GM12878 (cell line): ENCODE measurements at regions not wholly inside any gene's neighbourhood (a gene's known extent, or its start where the extent isn't known, plus 50 kb on each side); places are given as distances from the start of the nearest gene placed in this dataset.

ENCODE experiments used
- ATAC-seq: fragments of 200-7000 bp; cut with Tn5 transposase; 3 replicates; pipeline ENCODE4 v1.9.1; 2020; ENCODE audit warnings: mild to moderate bottlenecking, moderate library complexity
- BruUV-seq: library from RNA; stranded (reverse); fragments of 400-500 nt; replicated peaks from 2 replicates; lab custom pipeline; 2021; lab: Mats Ljungman, UMichigan
- CTCF ChIA-PET: fragments of 300-600 bp; sonication (Branson Sonifier 250); formaldehyde crosslinking; extraction: SDS; loops from one replicate; lab custom pipeline; 2021; ENCODE audit warnings: inconsistent platforms; lab: Yijun Ruan, JAX
- POLR2A ChIA-PET: fragments of 350-600 bp; formaldehyde crosslinking; extraction: SDS; loops from one replicate; lab custom pipeline; 2021; ENCODE audit warnings: inconsistent platforms; lab: Charles Lee
- RAD21 ChIA-PET: fragments of 300-600 bp; sonication (Branson Sonifier 250); formaldehyde crosslinking; loops from one replicate; lab custom pipeline; 2023; ENCODE audit warnings: antibody characterized with exemption; ENCODE audit not compliant: unreplicated experiment; lab: Charles Lee
- SMC1A ChIA-PET: fragments of 300-600 bp; sonication (Branson Sonifier 250); formaldehyde crosslinking; loops from one replicate; lab custom pipeline; 2023; ENCODE audit not compliant: unreplicated experiment, uncharacterized antibody; lab: Charles Lee
- DNase-seq: peaks from one replicate; pipeline ENCODE4 v3.0.0-alpha.2; 2011; ENCODE audit warnings: low read depth, low spot score
- FAIRE-seq: peaks from 3 replicates; lab custom pipeline; 2011; peaks lifted over from hg19 to GRCh38; lab: Jason Lieb, UNC
- H2AFZ ChIP-seq: 2 replicates; pipeline ENCODE4 v1.6.0; 2011; ENCODE audit warnings: low read depth, low read length, control low read depth; ENCODE audit not compliant: control insufficient read depth
- H3K27ac ChIP-seq: 2 replicates; pipeline ENCODE4 v1.5.1; 2011; ENCODE audit warnings: control low read depth; ENCODE audit not compliant: control insufficient read depth, insufficient read depth
- H3K27me3 ChIP-seq, 2 experiments: replicated peaks in 1 of 2; 2 replicates each; pipeline versions ENCODE4 v1.6.0 to v1.6.1; 2011; ENCODE audit warnings: low read length in 1 of 2; ENCODE audit not compliant: control insufficient read depth in 2 of 2, insufficient read depth in 2 of 2
- H3K36me3 ChIP-seq, 2 experiments: 2 replicates each; pipeline ENCODE4 v1.5.1; 2011; ENCODE audit warnings: low read length in 1 of 2; ENCODE audit not compliant: control insufficient read depth in 2 of 2, insufficient read depth in 2 of 2
- H3K4me1 ChIP-seq: 2 replicates; pipeline ENCODE4 v1.6.1; 2011; ENCODE audit warnings: mild to moderate bottlenecking, low read length, moderate library complexity, mixed read lengths; ENCODE audit not compliant: control insufficient read depth, insufficient read depth
- H3K4me2 ChIP-seq: 2 replicates; pipeline ENCODE4 v1.6.0; 2011; ENCODE audit warnings: control low read depth; ENCODE audit not compliant: control insufficient read depth, insufficient read depth
- H3K4me3 ChIP-seq: fragments of 200-600 bp; sonication (generic); 2 replicates; pipeline ENCODE4 v1.5.1; 2016
- H3K79me2 ChIP-seq: 2 replicates; pipeline ENCODE4 v1.6.0; 2011; ENCODE audit warnings: low read length; ENCODE audit not compliant: control insufficient read depth, insufficient read depth
- H3K9ac ChIP-seq: 2 replicates; pipeline ENCODE4 v1.8.0; 2011; ENCODE audit warnings: low read length, control low read depth, mixed read lengths; ENCODE audit not compliant: control insufficient read depth, insufficient read depth
- H3K9me3 ChIP-seq: replicated peaks from 3 replicates; pipeline ENCODE4 v1.5.1; 2011; ENCODE audit warnings: mild to moderate bottlenecking, low read length; ENCODE audit not compliant: control insufficient read depth, insufficient read depth
- H4K20me1 ChIP-seq: 2 replicates; pipeline ENCODE4 v1.6.0; 2011; ENCODE audit not compliant: control insufficient read depth, insufficient read depth
- HCFC1 ChIP-seq: fragments of 150-350 bp; IDR thresholded peaks from 2 replicates; pipeline ENCODE4 v1.6.1; 2014; ENCODE audit warnings: low read length
- HDAC6 ChIP-seq: fragments of 200-600 bp; sonication (generic); IDR thresholded peaks from one replicate; pipeline ENCODE4 v1.8.0; 2017; ENCODE audit warnings: antibody characterized with exemption; ENCODE audit not compliant: unreplicated experiment
- IKZF1 ChIP-seq: fragments of 450-650 bp; conservative IDR thresholded peaks from 2 replicates; pipeline ENCODE4 v1.6.1; 2017; ENCODE audit warnings: antibody characterized with exemption, mild to moderate bottlenecking
- NR2C1 ChIP-seq: fragments of 450-650 bp; IDR thresholded peaks from 2 replicates; pipeline ENCODE4 v1.6.1; 2017; ENCODE audit warnings: antibody characterized with exemption, mild to moderate bottlenecking, moderate library complexity
- POLR2A ChIP-seq: IDR thresholded peaks from 2 replicates; pipeline ENCODE4 v1.6.1; 2011; ENCODE audit warnings: low read depth, mild to moderate bottlenecking, low read length
- SREBF2 ChIP-seq: IDR thresholded peaks from 2 replicates; pipeline ENCODE4 v1.6.1; 2012; ENCODE audit warnings: mild to moderate bottlenecking, low read length
- STAT1 ChIP-seq: fragments of 450-650 bp; conservative IDR thresholded peaks from 2 replicates; pipeline ENCODE4 v1.6.1; 2014; ENCODE audit warnings: antibody characterized with exemption, mild to moderate bottlenecking
- TCF12 ChIP-seq: IDR thresholded peaks from 2 replicates; pipeline ENCODE4 v1.6.1; 2011; ENCODE audit warnings: low read depth, mild to moderate bottlenecking, low read length
- YBX1 ChIP-seq: fragments of 450-650 bp; IDR thresholded peaks from 2 replicates; pipeline ENCODE4 v1.6.1; 2016; ENCODE audit warnings: antibody characterized with exemption
- ZNF622 ChIP-seq: fragments of 450-650 bp; IDR thresholded peaks from 2 replicates; pipeline ENCODE4 v1.6.1; 2017; ENCODE audit warnings: mild to moderate bottlenecking, inconsistent platforms
- WGBS: methylation state at CpG from one replicate; pipeline ENCODE4 v1.1.6; 2016; ENCODE audit warnings: low lambda C conversion rate; ENCODE audit not compliant: insufficient replicate concordance, insufficient coverage; ENCODE audit errors: missing lambda C conversion rate; 5-methylcytosine and 5-hydroxymethylcytosine counted together
- in situ Hi-C: fragments of 300-500 bp; cut with MboI; formaldehyde crosslinking; loops from 9 replicates; pipeline ENCODE4 v1.14.3; 2018; ENCODE audit warnings: mixed read lengths
- intact Hi-C: fragments of 100-400 bp; cut with micrococcal nuclease; formaldehyde crosslinking; loops from one replicate; pipeline ENCODE4 v1.14.2; 2022; ENCODE audit not compliant: unreplicated experiment
- TF ChIP-seq, protein P1 (sequence below): fragments of 450-650 bp; IDR thresholded peaks from 2 replicates; pipeline ENCODE4 v1.6.1; 2018; ENCODE audit warnings: borderline replicate concordance, mild to moderate bottlenecking; ENCODE audit not compliant: partially characterized antibody
- TF ChIP-seq, protein P2 (sequence below): fragments of 450-650 bp; conservative IDR thresholded peaks from 2 replicates; pipeline ENCODE4 v1.6.1; 2017; ENCODE audit warnings: mild to moderate bottlenecking, moderate library complexity
- TF ChIP-seq, protein P3 (sequence below): IDR thresholded peaks from 2 replicates; pipeline ENCODE4 v1.6.1; 2012; ENCODE audit warnings: low read length, inconsistent platforms
- TF ChIP-seq, protein P4 (sequence below): fragments of 450-650 bp; IDR thresholded peaks from 2 replicates; pipeline ENCODE4 v1.6.1; 2016; ENCODE audit warnings: mild to moderate bottlenecking

DNA sequence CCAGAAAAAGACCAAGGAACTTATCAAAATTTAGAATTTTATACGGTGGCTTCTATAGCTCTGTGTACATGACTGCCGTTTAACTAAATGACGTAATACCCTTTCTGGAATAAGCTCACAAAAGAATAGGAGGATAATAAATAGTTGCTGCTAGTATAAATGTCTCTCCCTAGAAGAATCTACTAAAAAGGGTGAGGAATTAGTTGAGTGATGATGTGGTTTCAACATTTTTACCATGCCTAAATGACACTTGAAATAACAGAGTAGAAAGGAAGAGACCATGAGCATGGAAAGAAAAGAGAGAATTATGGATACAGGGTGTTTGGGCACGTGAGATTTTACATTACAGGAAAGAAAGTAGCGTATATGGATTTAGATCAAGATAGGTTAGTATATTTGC lies 231.1 kb downstream of the ARAP2 start:
- intact Hi-C loops (no loop called here), in situ Hi-C loops (no loop called here)
- POLR2A ChIA-PET, result no interaction called here
- Histone ChIP-seq H3K27me3 (no peaks in the 10 kb centered on the region), H3K36me3 (no peaks in the 10 kb centered on the region), H3K9me3 (no peaks in the 10 kb centered on the region), H3K79me2 (no peaks in the 10 kb centered on the region), H3K4me3 (no peak overlapping the region), H4K20me1 (no peaks in the 10 kb centered on the region), H3K4me1 (no peaks in the 10 kb centered on the region), H3K4me2 (no peak overlapping the region), H2AFZ (no peak overlapping the region), H3K27ac (no peak overlapping the region), H3K9ac (no peak overlapping the region)
- FAIRE-seq (no peak), ATAC-seq (no peak), DNase-seq (no peak)
- RAD21 ChIA-PET, result no interaction called here
- 37% methylated on average over 5 of the region's 5 CpGs for WGBS
- BruUV-seq, result no TSS peak
- TF ChIP-seq, protein P1, sequence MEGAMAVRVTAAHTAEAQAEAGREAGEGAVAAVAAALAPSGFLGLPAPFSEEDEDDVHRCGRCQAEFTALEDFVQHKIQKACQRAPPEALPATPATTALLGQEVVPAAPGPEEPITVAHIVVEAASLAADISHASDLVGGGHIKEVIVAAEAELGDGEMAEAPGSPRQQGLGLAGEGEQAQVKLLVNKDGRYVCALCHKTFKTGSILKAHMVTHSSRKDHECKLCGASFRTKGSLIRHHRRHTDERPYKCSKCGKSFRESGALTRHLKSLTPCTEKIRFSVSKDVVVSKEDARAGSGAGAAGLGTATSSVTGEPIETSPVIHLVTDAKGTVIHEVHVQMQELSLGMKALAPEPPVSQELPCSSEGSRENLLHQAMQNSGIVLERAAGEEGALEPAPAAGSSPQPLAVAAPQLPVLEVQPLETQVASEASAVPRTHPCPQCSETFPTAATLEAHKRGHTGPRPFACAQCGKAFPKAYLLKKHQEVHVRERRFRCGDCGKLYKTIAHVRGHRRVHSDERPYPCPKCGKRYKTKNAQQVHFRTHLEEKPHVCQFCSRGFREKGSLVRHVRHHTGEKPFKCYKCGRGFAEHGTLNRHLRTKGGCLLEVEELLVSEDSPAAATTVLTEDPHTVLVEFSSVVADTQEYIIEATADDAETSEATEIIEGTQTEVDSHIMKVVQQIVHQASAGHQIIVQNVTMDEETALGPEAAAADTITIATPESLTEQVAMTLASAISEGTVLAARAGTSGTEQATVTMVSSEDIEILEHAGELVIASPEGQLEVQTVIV, result no peak
- no peak for TF ChIP-seq YBX1
- TF ChIP-seq, protein P2, sequence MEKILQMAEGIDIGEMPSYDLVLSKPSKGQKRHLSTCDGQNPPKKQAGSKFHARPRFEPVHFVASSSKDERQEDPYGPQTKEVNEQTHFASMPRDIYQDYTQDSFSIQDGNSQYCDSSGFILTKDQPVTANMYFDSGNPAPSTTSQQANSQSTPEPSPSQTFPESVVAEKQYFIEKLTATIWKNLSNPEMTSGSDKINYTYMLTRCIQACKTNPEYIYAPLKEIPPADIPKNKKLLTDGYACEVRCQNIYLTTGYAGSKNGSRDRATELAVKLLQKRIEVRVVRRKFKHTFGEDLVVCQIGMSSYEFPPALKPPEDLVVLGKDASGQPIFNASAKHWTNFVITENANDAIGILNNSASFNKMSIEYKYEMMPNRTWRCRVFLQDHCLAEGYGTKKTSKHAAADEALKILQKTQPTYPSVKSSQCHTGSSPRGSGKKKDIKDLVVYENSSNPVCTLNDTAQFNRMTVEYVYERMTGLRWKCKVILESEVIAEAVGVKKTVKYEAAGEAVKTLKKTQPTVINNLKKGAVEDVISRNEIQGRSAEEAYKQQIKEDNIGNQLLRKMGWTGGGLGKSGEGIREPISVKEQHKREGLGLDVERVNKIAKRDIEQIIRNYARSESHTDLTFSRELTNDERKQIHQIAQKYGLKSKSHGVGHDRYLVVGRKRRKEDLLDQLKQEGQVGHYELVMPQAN, result no peak
- no peak for TF ChIP-seq TCF12
- no peak for TF ChIP-seq SREBF2
- TF ChIP-seq, protein P3, sequence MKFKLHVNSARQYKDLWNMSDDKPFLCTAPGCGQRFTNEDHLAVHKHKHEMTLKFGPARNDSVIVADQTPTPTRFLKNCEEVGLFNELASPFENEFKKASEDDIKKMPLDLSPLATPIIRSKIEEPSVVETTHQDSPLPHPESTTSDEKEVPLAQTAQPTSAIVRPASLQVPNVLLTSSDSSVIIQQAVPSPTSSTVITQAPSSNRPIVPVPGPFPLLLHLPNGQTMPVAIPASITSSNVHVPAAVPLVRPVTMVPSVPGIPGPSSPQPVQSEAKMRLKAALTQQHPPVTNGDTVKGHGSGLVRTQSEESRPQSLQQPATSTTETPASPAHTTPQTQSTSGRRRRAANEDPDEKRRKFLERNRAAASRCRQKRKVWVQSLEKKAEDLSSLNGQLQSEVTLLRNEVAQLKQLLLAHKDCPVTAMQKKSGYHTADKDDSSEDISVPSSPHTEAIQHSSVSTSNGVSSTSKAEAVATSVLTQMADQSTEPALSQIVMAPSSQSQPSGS, result no peak
- no peak for TF ChIP-seq HDAC6
- no peak for TF ChIP-seq STAT1
- no peak for TF ChIP-seq ZNF622
- TF ChIP-seq, protein P4, sequence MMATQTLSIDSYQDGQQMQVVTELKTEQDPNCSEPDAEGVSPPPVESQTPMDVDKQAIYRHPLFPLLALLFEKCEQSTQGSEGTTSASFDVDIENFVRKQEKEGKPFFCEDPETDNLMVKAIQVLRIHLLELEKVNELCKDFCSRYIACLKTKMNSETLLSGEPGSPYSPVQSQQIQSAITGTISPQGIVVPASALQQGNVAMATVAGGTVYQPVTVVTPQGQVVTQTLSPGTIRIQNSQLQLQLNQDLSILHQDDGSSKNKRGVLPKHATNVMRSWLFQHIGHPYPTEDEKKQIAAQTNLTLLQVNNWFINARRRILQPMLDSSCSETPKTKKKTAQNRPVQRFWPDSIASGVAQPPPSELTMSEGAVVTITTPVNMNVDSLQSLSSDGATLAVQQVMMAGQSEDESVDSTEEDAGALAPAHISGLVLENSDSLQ, result no peak
- no peak for TF ChIP-seq IKZF1
- TF ChIP-seq POLR2A, result no peak
- no peak for TF ChIP-seq HCFC1
- no peak for TF ChIP-seq NR2C1
- SMC1A ChIA-PET, result interaction anchor here (1.0 kb wide), 1 partner anchor 9 kb away, joined by 3 read pairs; no protein-coding TSS in a partner anchor
- CTCF ChIA-PET, result interaction anchor here (2.7 kb wide), 1 partner anchor 13 kb away, joined by 6 read pairs; no protein-coding TSS in a partner anchor
